Astrocyte (in vitro differentiated cells and primary cell): ENCODE measurements at regions not wholly inside any gene's neighbourhood (a gene's known extent, or its start where the extent isn't known, plus 50 kb on each side); places are given as distances from the start of the nearest gene placed in this dataset.
"Not testable (repeated sequence)": the region's sequence is repeated elsewhere in the genome, so short reads cannot be mapped to it uniquely, and the experiment has no call there.

Experiments
- EZH2 ChIP-seq: IDR thresholded peaks from 2 replicates; pipeline ENCODE4 v1.6.1; 2012; ENCODE audit warnings: mild to moderate bottlenecking, low read length, inconsistent platforms; ENCODE audit not compliant: insufficient read depth
- TF ChIP-seq, protein P1 (sequence below): IDR thresholded peaks from 2 replicates; pipeline ENCODE4 v1.5.1; 2011; ENCODE audit warnings: low read depth, mild to moderate bottlenecking, inconsistent platforms, low read length, moderate library complexity; ENCODE audit not compliant: insufficient read depth

GRCh38 chr1:101600615-101601014, 363.8 kb downstream of the S1PR1 start:
- TF ChIP-seq EZH2 = not testable (repeated sequence)
- TF ChIP-seq, protein P1, sequence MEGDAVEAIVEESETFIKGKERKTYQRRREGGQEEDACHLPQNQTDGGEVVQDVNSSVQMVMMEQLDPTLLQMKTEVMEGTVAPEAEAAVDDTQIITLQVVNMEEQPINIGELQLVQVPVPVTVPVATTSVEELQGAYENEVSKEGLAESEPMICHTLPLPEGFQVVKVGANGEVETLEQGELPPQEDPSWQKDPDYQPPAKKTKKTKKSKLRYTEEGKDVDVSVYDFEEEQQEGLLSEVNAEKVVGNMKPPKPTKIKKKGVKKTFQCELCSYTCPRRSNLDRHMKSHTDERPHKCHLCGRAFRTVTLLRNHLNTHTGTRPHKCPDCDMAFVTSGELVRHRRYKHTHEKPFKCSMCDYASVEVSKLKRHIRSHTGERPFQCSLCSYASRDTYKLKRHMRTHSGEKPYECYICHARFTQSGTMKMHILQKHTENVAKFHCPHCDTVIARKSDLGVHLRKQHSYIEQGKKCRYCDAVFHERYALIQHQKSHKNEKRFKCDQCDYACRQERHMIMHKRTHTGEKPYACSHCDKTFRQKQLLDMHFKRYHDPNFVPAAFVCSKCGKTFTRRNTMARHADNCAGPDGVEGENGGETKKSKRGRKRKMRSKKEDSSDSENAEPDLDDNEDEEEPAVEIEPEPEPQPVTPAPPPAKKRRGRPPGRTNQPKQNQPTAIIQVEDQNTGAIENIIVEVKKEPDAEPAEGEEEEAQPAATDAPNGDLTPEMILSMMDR = not testable (repeated sequence)
